NCI-H2196 treated with DMSO at 0.1 percent for 48 hours (cell line): ENCODE measurements at regions not wholly inside any gene's neighbourhood (a gene's known extent, or its start where the extent isn't known, plus 50 kb on each side); places are given as distances from the start of the nearest gene placed in this dataset.
"Not testable (repeated sequence)": the region's sequence is repeated elsewhere in the genome, so short reads cannot be mapped to it uniquely, and the experiment has no call there.

Source experiments
- DNase-seq: peaks from one replicate; lab custom pipeline; 2025; ENCODE audit not compliant: unreplicated experiment; lab: John Stamatoyannopoulos, UW

GRCh38 chr2:14967729-14968128 is 335.2 kb downstream of the LRATD1 start:
- DNase-seq, result no peak

GRCh38 chr2:14975381-14975780 is 342.9 kb downstream of the LRATD1 start:
- DNase-seq, result no peak

GRCh38 chr2:14977021-14977420 is 344.5 kb downstream of the LRATD1 start:
- no peak for DNase-seq

DNA sequence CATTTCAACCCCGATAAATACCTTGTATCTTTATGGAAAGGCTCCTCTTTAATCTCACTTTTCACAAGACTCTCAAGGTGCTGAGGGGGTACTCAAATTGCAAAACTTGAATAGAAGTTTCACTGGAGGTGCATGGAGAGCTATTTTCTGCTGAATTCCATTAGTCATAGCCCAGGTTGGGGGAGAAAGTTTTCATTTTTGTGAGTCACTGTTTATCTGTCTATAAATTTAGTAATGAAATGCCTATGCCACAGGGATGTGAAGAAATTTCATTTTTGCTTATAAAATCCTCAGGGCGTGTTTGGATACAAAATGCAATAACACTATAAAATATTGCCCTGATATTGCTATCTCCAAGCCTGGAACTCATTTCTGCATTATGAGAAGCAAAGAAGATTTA is 346.3 kb downstream of the LRATD1 start:
- no peak for DNase-seq

GRCh38 chr2:14982790-14983189 is 350.3 kb downstream of the LRATD1 start:
- DNase-seq, result no peak

- no peak for DNase-seq
These were observed 356.1 kb downstream of the LRATD1 start for GRCh38 chr2:14988600-14988999.

GRCh38 chr2:14991723-14992122 is 359.2 kb downstream of the LRATD1 start:
- no peak for DNase-seq

GRCh38 chr2:14994721-14995120 is 362.2 kb downstream of the LRATD1 start:
- DNase-seq, result no peak

- DNase-seq, result no peak
These were observed 364.0 kb downstream of the LRATD1 start for GRCh38 chr2:14996351-14997014.

- DNase-seq, result no peak
These were observed 366.0 kb downstream of the LRATD1 start for GRCh38 chr2:14998546-14998945.

GRCh38 chr2:14999114-14999661 is 366.7 kb downstream of the LRATD1 start:
- DNase-seq, result no peak

DNA sequence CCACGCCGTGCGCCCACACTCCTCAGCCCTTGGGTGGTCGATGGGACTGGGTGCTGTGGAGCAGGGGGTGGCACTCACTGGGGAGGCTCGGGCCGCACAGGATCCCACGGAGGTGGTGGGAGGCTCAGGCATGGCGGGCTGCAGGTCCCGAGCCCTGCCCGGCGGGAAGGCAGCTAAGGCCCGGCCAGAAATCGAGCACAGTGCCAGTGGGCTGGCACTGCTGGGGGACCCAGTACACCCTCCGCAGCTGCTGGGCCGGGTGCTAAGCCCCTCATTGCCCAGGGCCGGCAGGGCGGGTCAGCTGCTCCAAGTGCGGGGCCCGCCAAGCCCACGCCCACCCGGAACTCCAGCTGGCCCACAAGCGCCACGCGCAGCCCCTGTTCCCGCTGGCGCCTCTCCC is 370.0 kb downstream of the LRATD1 start:
- DNase-seq, result not testable (repeated sequence)

DNA sequence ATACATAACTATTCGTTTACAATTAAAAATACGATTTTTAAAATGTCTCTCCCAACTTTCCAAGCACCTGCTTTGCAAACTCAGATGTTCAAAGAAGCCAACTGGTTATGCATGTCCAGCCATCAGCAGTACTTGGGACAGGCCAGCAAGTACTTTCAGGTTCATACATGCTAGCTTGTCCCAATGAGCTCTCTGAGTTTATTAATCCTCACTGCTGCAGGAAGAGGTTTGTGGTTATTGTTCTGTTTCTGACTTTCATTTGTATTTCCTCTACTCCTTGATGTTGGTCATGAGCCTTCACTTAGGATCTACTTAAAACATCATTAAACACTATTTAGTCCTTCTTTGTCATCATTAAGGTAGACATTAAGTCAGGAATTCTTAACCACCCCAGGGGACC is 374.1 kb downstream of the LRATD1 start:
- no peak for DNase-seq

GRCh38 chr2:15009681-15010080 is 377.2 kb downstream of the LRATD1 start:
- DNase-seq, result no peak

GRCh38 chr2:15010346-15010745 is 377.8 kb downstream of the LRATD1 start:
- no peak for DNase-seq

GRCh38 chr2:15018814-15019213 is 386.3 kb downstream of the LRATD1 start:
- no peak for DNase-seq

DNA sequence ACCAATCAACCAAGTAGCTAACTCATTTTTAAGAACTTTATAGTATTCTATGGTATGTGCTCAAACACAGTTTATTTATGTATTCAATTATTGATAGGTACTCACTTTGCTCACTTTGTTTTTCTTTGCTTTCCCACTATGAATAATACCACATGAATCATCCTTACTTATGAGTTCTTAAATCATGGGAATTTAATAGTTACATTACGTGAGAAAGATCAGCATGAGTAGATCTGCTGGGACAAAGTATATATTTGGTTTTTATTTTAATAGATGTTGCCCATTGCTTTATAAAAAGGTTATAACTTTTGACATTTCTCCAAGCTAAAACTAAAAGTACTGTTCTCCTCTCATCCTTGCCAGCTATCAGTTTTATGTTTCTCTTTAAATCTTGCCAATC is 390.7 kb downstream of the LRATD1 start:
- DNase-seq, result no peak

DNA sequence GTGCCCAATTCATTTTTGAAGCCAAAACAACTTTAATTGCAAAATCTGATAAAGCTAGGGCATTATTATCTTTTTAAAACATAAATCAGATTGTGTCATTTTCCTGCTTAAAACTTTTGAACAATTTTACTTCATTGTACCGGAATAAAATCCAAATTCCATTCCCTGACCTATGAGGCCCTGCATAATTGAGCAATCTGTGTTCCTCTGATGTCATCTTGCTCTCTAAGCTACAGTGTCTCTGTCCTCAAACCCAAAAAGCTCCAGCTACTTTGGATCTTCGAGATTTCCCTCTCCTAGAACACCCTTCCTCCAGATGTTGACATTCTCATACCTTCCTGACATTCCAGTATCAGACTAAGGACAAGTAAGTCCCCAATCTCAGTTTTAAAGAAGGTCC is 395.9 kb downstream of the LRATD1 start:
- DNase-seq, result no peak

DNA sequence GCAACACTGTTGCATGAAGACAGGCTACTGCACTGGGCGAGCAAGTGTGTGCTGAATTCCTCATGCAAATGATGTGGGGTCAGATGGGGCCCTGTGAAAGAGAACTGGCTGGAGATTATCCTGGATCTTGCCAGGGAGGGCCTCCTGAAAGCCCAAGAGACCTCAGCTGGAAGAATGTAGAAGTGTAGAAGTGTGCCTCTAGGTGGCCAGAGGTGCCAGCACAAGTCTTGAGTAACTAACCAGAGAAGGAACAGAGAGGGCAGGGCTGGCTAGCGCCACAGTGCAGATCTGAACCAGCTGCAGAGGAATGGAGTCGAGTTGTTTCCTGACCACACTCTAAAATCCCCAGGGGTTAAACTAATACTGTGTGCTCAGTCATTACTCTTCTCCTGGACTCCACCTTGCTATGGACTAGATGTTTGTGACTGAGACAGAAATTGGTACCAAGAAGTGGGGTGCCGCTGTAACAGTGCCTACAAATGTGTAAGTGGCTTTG is 399.3 kb downstream of the LRATD1 start:
- no peak for DNase-seq

DNA sequence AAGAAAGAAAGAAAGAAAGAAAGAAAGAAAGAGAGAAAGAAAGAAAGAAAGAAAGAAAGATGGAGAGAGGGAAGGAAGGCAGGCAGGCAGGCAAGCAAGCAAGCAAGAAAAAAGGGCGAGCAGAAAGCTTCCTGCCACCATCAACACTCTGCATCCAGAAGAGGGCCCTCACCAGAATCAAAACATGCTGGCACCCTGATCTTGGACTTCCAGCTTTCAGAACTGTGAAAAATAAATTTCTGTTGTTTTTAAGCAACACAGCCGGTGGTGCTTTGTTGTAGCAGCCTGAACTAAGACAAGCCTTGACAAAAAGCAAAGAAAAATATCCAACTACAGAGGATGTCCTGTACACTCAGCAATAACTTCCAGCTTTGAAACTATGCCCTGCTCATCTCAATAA is 401.7 kb downstream of the LRATD1 start:
- DNase-seq, result no peak

- DNase-seq, result no peak
These were observed 402.3 kb downstream of the LRATD1 start for GRCh38 chr2:15034860-15035259.

GRCh38 chr2:15038366-15039364 is 406.1 kb downstream of the LRATD1 start:
- no peak for DNase-seq
